ENCODE measurements at regions not wholly inside any gene's neighbourhood (a gene's known extent, or its start where the extent isn't known, plus 50 kb on each side); places are given as distances from the start of the nearest gene placed in this dataset.
"Not testable (repeated sequence)": the region's sequence is repeated elsewhere in the genome, so short reads cannot be mapped to it uniquely, and the experiment has no call there.

- no peak for TF ChIP-seq CTCF (conservative IDR thresholded peaks at IDR 0.05; ENCODE audit: low read depth)
- ChIA-PET POLR2A (ENCODE audit: low non-redundant PET) (no interaction called here), CTCF (interaction anchor here (0.6 kb wide), 1 partner anchor 14 kb away, joined by 3 read pairs; no protein-coding TSS in a partner anchor)
- H3K27ac ChIP-seq = no peak overlapping the region
- no peak for DNase-seq (ENCODE audit: low spot score)
These were observed 1002.3 kb downstream of the TDRD15 start for GRCh38 chr2:22126106-22126505.

GRCh38 chr2:22126978-22127377, 1003.2 kb downstream of the TDRD15 start:
- POLR2A ChIA-PET (ENCODE audit: low non-redundant PET) = no interaction called here
- no peak for DNase-seq (ENCODE audit: low spot score)
- H3K27ac ChIP-seq = no peak overlapping the region
- no peak for TF ChIP-seq CTCF (conservative IDR thresholded peaks at IDR 0.05; ENCODE audit: low read depth)
- CTCF ChIA-PET = no interaction called here

- CTCF ChIA-PET = interaction anchor here (0.6 to 0.8 kb wide), 2 partner anchors 124 to 314 kb away, joined by 3 to 4 read pairs; no protein-coding TSS in a partner anchor
- POLR2A ChIA-PET (ENCODE audit: low non-redundant PET) = no interaction called here
- H3K27ac ChIP-seq = no peak overlapping the region
- TF ChIP-seq CTCF (conservative IDR thresholded peaks at IDR 0.05; ENCODE audit: low read depth) = no peak
- DNase-seq (ENCODE audit: low spot score) = no peak
These were observed 1010.7 kb downstream of the TDRD15 start for GRCh38 chr2:22134421-22134820.

GRCh38 chr2:22136446-22136845, 1012.7 kb downstream of the TDRD15 start:
- ChIA-PET CTCF (no interaction called here), POLR2A (ENCODE audit: low non-redundant PET) (no interaction called here)
- no peak for DNase-seq (ENCODE audit: low spot score)
- TF ChIP-seq CTCF (conservative IDR thresholded peaks at IDR 0.05; ENCODE audit: low read depth) = no peak
- no peak overlapping the region for H3K27ac ChIP-seq

- ChIA-PET POLR2A (ENCODE audit: low non-redundant PET) (no interaction called here), CTCF (no interaction called here)
- no peak for DNase-seq (ENCODE audit: low spot score)
- no peak for TF ChIP-seq CTCF (conservative IDR thresholded peaks at IDR 0.05; ENCODE audit: low read depth)
- no peak overlapping the region for H3K27ac ChIP-seq
These were observed 1020.1 kb downstream of the TDRD15 start for GRCh38 chr2:22143840-22144239.

GRCh38 chr2:22153931-22154613, 1030.3 kb downstream of the TDRD15 start:
- ChIA-PET CTCF (interaction anchor here (0.7 kb wide), 1 partner anchor 109 kb away, joined by 4 read pairs; no protein-coding TSS in a partner anchor), POLR2A (ENCODE audit: low non-redundant PET) (no interaction called here)
- H3K27ac ChIP-seq = no peak overlapping the region
- TF ChIP-seq CTCF (conservative IDR thresholded peaks at IDR 0.05; ENCODE audit: low read depth) = no peak
- DNase-seq (ENCODE audit: low spot score) = no peak

- H3K27ac ChIP-seq; DNase-seq (ENCODE audit: low spot score); POLR2A ChIA-PET (ENCODE audit: low non-redundant PET); CTCF ChIA-PET: not testable (repeated sequence)
These were observed 1032.9 kb downstream of the TDRD15 start for GRCh38 chr2:22156661-22157060.
